ENCODE measurements at regions not wholly inside any gene's neighbourhood (a gene's known extent, or its start where the extent isn't known, plus 50 kb on each side); places are given as distances from the start of the nearest gene placed in this dataset.

GRCh38 chr3:77868725-77869124 is 828.8 kb downstream of the ROBO2 start:
- Histone ChIP-seq H3K36me3 (no peaks in the 10 kb centered on the region), H3K4me3 (ENCODE audit: low read depth, low read length) (no peak overlapping the region), H3K27me3 (ENCODE audit: insufficient read depth, low read depth, severe bottlenecking) (no peaks in the 10 kb centered on the region), H3K9me3 (ENCODE audit: severe bottlenecking) (no peaks in the 10 kb centered on the region), H3K27ac (no peak overlapping the region)
- TF ChIP-seq, protein P1, sequence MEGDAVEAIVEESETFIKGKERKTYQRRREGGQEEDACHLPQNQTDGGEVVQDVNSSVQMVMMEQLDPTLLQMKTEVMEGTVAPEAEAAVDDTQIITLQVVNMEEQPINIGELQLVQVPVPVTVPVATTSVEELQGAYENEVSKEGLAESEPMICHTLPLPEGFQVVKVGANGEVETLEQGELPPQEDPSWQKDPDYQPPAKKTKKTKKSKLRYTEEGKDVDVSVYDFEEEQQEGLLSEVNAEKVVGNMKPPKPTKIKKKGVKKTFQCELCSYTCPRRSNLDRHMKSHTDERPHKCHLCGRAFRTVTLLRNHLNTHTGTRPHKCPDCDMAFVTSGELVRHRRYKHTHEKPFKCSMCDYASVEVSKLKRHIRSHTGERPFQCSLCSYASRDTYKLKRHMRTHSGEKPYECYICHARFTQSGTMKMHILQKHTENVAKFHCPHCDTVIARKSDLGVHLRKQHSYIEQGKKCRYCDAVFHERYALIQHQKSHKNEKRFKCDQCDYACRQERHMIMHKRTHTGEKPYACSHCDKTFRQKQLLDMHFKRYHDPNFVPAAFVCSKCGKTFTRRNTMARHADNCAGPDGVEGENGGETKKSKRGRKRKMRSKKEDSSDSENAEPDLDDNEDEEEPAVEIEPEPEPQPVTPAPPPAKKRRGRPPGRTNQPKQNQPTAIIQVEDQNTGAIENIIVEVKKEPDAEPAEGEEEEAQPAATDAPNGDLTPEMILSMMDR (IDR thresholded peaks at IDR 0.05; ENCODE audit: low read depth, low read length): no peak
- DNase-seq: no peak

- no peak for DNase-seq
- TF ChIP-seq, protein P1 (IDR thresholded peaks at IDR 0.05; ENCODE audit: low read depth, low read length): no peak
- Histone ChIP-seq H3K36me3 (no peaks in the 10 kb centered on the region), H3K4me3 (ENCODE audit: low read depth, low read length) (no peak overlapping the region), H3K27me3 (ENCODE audit: insufficient read depth, low read depth, severe bottlenecking) (no peaks in the 10 kb centered on the region), H3K9me3 (ENCODE audit: severe bottlenecking) (no peaks in the 10 kb centered on the region), H3K27ac (no peak overlapping the region)
These were observed 829.5 kb downstream of the ROBO2 start for GRCh38 chr3:77869423-77869822.

DNA sequence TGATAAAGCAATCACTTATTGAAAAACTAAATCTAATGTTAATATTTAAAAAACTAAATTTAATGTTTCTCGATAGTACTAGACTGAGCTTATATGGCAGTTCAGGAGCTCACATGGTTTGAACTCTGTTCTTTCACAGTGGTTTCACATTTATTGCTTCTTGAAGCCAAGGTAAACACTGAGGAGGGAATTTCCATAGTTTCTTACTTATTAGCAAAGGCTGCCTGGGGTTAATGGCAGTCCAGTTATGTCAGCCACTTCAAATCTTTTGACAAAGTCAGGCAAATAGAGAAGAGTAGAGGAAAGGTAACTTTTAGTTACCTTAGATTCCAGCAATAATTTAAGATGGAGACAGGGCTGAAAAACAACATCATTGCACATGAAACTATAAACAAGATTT is 831.5 kb downstream of the ROBO2 start:
- Histone ChIP-seq H3K27ac (no peak overlapping the region), H3K27me3 (ENCODE audit: insufficient read depth, low read depth, severe bottlenecking) (no peaks in the 10 kb centered on the region), H3K9me3 (ENCODE audit: severe bottlenecking) (no peaks in the 10 kb centered on the region), H3K36me3 (no peaks in the 10 kb centered on the region), H3K4me3 (ENCODE audit: low read depth, low read length) (no peak overlapping the region)
- no peak for DNase-seq
- TF ChIP-seq, protein P1 (IDR thresholded peaks at IDR 0.05; ENCODE audit: low read depth, low read length): no peak

DNA sequence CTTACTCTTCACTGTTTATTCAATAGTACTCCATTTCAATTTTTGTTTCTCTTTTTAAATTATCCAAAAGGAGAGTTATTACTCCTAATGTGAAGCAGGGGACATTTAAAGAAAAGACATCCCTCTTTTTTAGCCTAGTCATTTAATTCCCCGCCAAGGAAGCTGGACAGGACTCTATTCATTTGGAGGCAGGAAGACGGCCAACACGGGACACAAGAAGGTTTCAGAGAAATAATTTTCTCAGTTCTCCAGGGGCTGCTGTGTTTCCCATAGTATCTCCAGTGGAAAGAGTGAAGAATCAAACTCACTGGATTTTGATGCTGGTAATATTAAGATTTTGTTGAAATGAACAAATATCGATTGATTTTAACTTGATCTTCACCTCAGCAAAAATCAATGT is 833.7 kb downstream of the ROBO2 start:
- no peaks in the 10 kb centered on the region for H3K27me3 ChIP-seq (ENCODE audit: insufficient read depth, low read depth, severe bottlenecking)
- DNase-seq: no peak
- TF ChIP-seq, protein P1 (IDR thresholded peaks at IDR 0.05; ENCODE audit: low read depth, low read length): no peak
- H3K4me3 ChIP-seq (ENCODE audit: low read depth, low read length): no peak overlapping the region
- no peak overlapping the region for H3K27ac ChIP-seq
- peaks cover 2% of the 10 kb centered on the region for H3K9me3 ChIP-seq (ENCODE audit: severe bottlenecking)
- H3K36me3 ChIP-seq: no peaks in the 10 kb centered on the region

DNA sequence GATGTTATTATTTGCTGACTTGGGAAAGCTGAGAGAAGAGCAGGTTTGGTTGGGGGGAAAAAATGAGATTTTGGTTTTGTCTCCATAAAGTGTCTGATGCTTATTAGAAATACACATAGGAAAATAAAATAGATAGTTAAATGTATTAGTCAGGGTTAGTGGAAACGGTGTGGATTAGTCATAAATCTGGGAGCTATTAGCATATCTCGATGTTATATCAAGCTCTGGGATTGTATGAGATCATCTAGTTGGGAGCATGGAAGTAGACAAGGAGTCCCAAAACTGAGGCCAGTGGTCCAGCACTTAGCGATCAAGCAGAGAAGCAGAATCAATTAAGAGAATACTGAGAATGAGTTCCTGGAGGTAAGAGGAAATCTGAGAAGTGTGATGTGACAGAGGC is 845.5 kb downstream of the ROBO2 start:
- Histone ChIP-seq H3K4me3 (ENCODE audit: low read depth, low read length) (no peak overlapping the region), H3K36me3 (no peaks in the 10 kb centered on the region), H3K9me3 (ENCODE audit: severe bottlenecking) (no peaks in the 10 kb centered on the region), H3K27me3 (ENCODE audit: insufficient read depth, low read depth, severe bottlenecking) (no peaks in the 10 kb centered on the region), H3K27ac (no peak overlapping the region)
- DNase-seq: no peak
- TF ChIP-seq, protein P1 (IDR thresholded peaks at IDR 0.05; ENCODE audit: low read depth, low read length): no peak

- Histone ChIP-seq H3K27me3 (ENCODE audit: insufficient read depth, low read depth, severe bottlenecking) (no peaks in the 10 kb centered on the region), H3K27ac (no peak overlapping the region), H3K4me3 (ENCODE audit: low read depth, low read length) (no peak overlapping the region), H3K36me3 (no peaks in the 10 kb centered on the region), H3K9me3 (ENCODE audit: severe bottlenecking) (no peaks in the 10 kb centered on the region)
- no peak for DNase-seq
- TF ChIP-seq, protein P1 (IDR thresholded peaks at IDR 0.05; ENCODE audit: low read depth, low read length): no peak
These were observed 847.7 kb downstream of the ROBO2 start for GRCh38 chr3:77887611-77888010.
